ENCODE measurements at regions not wholly inside any gene's neighbourhood (a gene's known extent, or its start where the extent isn't known, plus 50 kb on each side); places are given as distances from the start of the nearest gene placed in this dataset.
A peak's percentile ranks its signal among the peaks of the same experiment; 100 is the strongest.

DNA sequence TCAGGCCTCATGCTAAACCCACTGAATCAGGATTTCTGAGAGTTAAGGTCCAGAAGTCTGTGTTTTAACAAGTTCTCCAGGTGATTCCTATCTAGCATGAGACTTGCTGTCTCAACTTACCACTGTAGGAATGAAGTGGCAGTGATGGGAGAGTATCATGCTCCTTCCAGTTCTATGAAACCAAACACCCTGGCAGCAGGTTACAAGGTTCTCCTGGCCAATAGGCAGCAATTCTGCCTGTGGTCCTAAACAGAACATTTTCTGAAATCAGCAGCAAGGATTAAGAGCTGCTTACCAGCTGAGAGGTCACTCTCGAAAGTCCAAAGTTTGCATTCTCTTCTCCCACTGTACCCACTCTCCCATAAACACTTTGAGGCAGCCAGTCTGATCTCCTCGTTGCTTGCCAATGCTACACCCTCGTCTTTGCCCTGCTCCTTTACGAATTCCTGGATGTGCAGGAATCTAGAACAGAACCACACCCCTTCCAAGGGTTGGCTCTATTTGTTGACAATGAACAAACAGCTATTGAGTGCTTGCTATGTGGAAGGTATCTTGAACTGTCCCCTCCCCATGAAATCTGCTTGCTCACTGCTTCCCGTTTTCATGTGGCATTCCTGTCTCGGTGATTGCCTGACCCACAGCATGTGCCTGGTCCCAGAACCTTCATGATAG lies 100.5 kb downstream of the TMEM174 start:
- Histone ChIP-seq H3K36me3 (replicated peaks in 1 of 2; ENCODE audit: control insufficient read depth in 1 of 2, insufficient read depth in 2 of 2, low read length in 1 of 2) (no peaks in the 10 kb centered on the region), H3K4me1 (ENCODE audit: control insufficient read depth in 1 of 2, insufficient read depth in 2 of 2, low read depth in 1 of 2, low read length in 1 of 2) (peaks cover 3 to 12% of the 10 kb centered on the region in 2 experiments; a peak in 2 of 4 replicates), H3K27me3 (ENCODE audit: insufficient read depth) (no peaks in the 10 kb centered on the region), H3F3A (replicated peaks; ENCODE audit: insufficient read depth) (peaks cover 4% of the 10 kb centered on the region), H2AFZ (ENCODE audit: low read depth) (no peak overlapping the region), H3K9me3 (no peaks in the 10 kb centered on the region), H3K27ac (ENCODE audit: low read depth in 2 of 2, low read length in 1 of 2) (no peak overlapping the region), H3K9me2 (no peaks in the 10 kb centered on the region), H3K9ac (no peak overlapping the region), H3K4me2 (no peak overlapping the region), H3K79me2 (ENCODE audit: insufficient read depth) (no peaks in the 10 kb centered on the region), H3K4me3 (ENCODE audit: low read depth in 2 of 2, low read length in 1 of 2) (no peak overlapping the region), H4K20me1 (ENCODE audit: insufficient read depth) (no peaks in the 10 kb centered on the region)
- POLR2A ChIA-PET = no interaction called here
- CTCF ChIA-PET = interaction anchor here (0.9 to 2.3 kb wide), 3 partner anchors 58 to 181 kb away, joined by 3 to 5 read pairs (median 3); no protein-coding TSS in a partner anchor
- no peak for DNase-seq
- no peak for TF ChIP-seq NRF1 (IDR thresholded peaks at IDR 0.05; ENCODE audit: low read depth, low read length)
- TF ChIP-seq CHD2 (IDR thresholded peaks at IDR 0.05; ENCODE audit: low read length, partially characterized antibody) = no peak
- no peak for TF ChIP-seq RXRA (IDR thresholded peaks at IDR 0.05; ENCODE audit: borderline replicate concordance, low read depth)
- no peak for TF ChIP-seq MXI1 (IDR thresholded peaks at IDR 0.05; ENCODE audit: low read depth, low read length)
- TF ChIP-seq SMC3 (IDR thresholded peaks at IDR 0.05; ENCODE audit: low read depth, low read length) = no peak
- TF ChIP-seq RFX5 (IDR thresholded peaks at IDR 0.05; ENCODE audit: low read length) = 0 out of 2 replicates have a peak, but pooled peaks have one; percentile 51
- 69% methylated on average over 6 of the region's 6 CpGs for WGBS (ENCODE audit: low lambda C conversion rate)

DNA sequence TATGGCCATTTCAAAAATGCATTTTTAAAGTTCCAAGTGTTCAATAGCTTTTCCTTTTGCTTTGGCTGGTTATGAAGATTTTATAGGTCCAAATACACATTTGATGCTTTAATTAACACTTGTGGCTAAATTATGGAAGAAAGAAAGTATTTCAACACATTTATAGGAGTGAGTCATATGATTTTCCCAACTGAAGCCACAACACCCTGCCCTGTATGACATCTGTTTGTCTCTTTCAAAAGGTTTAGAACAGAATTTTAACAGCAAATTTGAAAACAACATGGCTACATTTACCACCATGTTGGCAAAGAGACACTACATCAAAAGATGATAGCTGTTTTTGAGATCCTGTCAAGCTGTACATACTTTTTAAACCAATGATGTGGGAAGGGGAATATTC lies 99.4 kb downstream of the TMEM174 start:
- CTCF ChIA-PET = interaction anchor here (0.8 kb wide), 1 partner anchor 57 kb away, joined by 3 read pairs; no protein-coding TSS in a partner anchor

DNA sequence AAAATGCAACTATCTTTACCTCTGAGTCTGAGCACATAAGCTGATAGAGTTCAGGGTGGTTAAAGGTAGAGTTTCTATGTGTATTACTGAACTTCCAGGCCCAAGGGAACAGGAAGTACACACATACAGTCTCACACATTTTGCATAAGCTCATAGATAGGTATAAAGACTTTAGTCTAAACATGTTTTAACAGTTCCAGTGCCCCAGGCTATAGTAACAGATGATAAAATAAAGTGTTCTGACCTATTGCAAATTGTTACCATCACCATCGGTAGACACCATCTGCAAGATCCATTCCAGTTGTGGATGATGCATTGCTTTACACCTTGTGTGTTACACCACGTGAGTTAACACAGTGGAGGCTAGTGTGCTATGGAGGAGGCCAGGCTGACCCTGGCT lies 95.8 kb downstream of the TMEM174 start:
- POLR2A ChIA-PET = interaction anchor here (0.7 kb wide), 1 partner anchor 10 kb away, joined by 3 read pairs; no protein-coding TSS in a partner anchor
- Histone ChIP-seq H4K20me1 (ENCODE audit: insufficient read depth) (no peaks in the 10 kb centered on the region), H3K27me3 (ENCODE audit: insufficient read depth) (no peaks in the 10 kb centered on the region), H3K9ac (no peak overlapping the region), H3K9me2 (no peaks in the 10 kb centered on the region), H3F3A (replicated peaks; ENCODE audit: insufficient read depth) (no peaks in the 10 kb centered on the region), H3K36me3 (replicated peaks in 1 of 2; ENCODE audit: control insufficient read depth in 1 of 2, insufficient read depth in 2 of 2, low read length in 1 of 2) (no peaks in the 10 kb centered on the region), H3K9me3 (no peaks in the 10 kb centered on the region), H3K4me3 (ENCODE audit: low read depth in 2 of 2, low read length in 1 of 2) (no peak overlapping the region), H3K79me2 (ENCODE audit: insufficient read depth) (no peaks in the 10 kb centered on the region), H3K27ac (ENCODE audit: low read depth in 2 of 2, low read length in 1 of 2) (no peak overlapping the region), H2AFZ (ENCODE audit: low read depth) (no peak overlapping the region), H3K4me2 (no peak overlapping the region), H3K4me1 (ENCODE audit: control insufficient read depth in 1 of 2, insufficient read depth in 2 of 2, low read depth in 1 of 2, low read length in 1 of 2) (peaks cover 2 to 4% of the 10 kb centered on the region in 2 experiments; a peak in 2 of 4 replicates)
- CTCF ChIA-PET = interaction anchor here (1.1 kb wide), 1 partner anchor 53 kb away, joined by 3 read pairs; no protein-coding TSS in a partner anchor
- no peak for DNase-seq
- 83% methylated on average over 2 of the region's 2 CpGs for WGBS (ENCODE audit: low lambda C conversion rate)
- TF ChIP-seq EP300 (IDR thresholded peaks at IDR 0.05; ENCODE audit: borderline replicate concordance in 1 of 2, low read depth in 1 of 2, low read length in 1 of 2) = no peak
- TF ChIP-seq FOSL2 (IDR thresholded peaks at IDR 0.05; ENCODE audit: borderline replicate concordance, low read depth) = no peak
- TF ChIP-seq, protein P1, sequence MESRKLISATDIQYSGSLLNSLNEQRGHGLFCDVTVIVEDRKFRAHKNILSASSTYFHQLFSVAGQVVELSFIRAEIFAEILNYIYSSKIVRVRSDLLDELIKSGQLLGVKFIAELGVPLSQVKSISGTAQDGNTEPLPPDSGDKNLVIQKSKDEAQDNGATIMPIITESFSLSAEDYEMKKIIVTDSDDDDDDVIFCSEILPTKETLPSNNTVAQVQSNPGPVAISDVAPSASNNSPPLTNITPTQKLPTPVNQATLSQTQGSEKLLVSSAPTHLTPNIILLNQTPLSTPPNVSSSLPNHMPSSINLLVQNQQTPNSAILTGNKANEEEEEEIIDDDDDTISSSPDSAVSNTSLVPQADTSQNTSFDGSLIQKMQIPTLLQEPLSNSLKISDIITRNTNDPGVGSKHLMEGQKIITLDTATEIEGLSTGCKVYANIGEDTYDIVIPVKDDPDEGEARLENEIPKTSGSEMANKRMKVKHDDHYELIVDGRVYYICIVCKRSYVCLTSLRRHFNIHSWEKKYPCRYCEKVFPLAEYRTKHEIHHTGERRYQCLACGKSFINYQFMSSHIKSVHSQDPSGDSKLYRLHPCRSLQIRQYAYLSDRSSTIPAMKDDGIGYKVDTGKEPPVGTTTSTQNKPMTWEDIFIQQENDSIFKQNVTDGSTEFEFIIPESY (IDR thresholded peaks at IDR 0.05; ENCODE audit: borderline replicate concordance, low read depth) = no peak
- no peak for TF ChIP-seq EZH2phosphoT487 (IDR thresholded peaks at IDR 0.05; ENCODE audit: borderline replicate concordance, low read depth)
- TF ChIP-seq TAF1 (IDR thresholded peaks at IDR 0.05; ENCODE audit: borderline replicate concordance, low read depth, low read length) = no peak
- no peak for TF ChIP-seq ELF1 (IDR thresholded peaks at IDR 0.05)
- TF ChIP-seq, protein P2, sequence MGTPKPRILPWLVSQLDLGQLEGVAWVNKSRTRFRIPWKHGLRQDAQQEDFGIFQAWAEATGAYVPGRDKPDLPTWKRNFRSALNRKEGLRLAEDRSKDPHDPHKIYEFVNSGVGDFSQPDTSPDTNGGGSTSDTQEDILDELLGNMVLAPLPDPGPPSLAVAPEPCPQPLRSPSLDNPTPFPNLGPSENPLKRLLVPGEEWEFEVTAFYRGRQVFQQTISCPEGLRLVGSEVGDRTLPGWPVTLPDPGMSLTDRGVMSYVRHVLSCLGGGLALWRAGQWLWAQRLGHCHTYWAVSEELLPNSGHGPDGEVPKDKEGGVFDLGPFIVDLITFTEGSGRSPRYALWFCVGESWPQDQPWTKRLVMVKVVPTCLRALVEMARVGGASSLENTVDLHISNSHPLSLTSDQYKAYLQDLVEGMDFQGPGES (IDR thresholded peaks at IDR 0.05; ENCODE audit: low read depth, low read length) = no peak

More for the DNA sequence above, 99.4 kb downstream of the TMEM174 start:
- H3K79me2 ChIP-seq (ENCODE audit: insufficient read depth) = no peaks in the 10 kb centered on the region
- no peak overlapping the region for H3K27ac ChIP-seq (ENCODE audit: low read depth in 2 of 2, low read length in 1 of 2)
- H3K4me2 ChIP-seq = no peak overlapping the region
- no peaks in the 10 kb centered on the region for H3K27me3 ChIP-seq (ENCODE audit: insufficient read depth)
- H3K9me3 ChIP-seq = no peaks in the 10 kb centered on the region
- no peak for DNase-seq
- H3K4me1 ChIP-seq (ENCODE audit: control insufficient read depth in 1 of 2, insufficient read depth in 2 of 2, low read depth in 1 of 2, low read length in 1 of 2) = peaks cover 3 to 12% of the 10 kb centered on the region in 2 experiments; a peak in 2 of 4 replicates
- H3K4me3 ChIP-seq (ENCODE audit: low read depth in 2 of 2, low read length in 1 of 2) = no peak overlapping the region
- no peaks in the 10 kb centered on the region for H3K36me3 ChIP-seq (replicated peaks in 1 of 2; ENCODE audit: control insufficient read depth in 1 of 2, insufficient read depth in 2 of 2, low read length in 1 of 2)
- TF ChIP-seq RAD21 (IDR thresholded peaks at IDR 0.05; ENCODE audit: low read length) = no peak
- TF ChIP-seq CHD2 (IDR thresholded peaks at IDR 0.05; ENCODE audit: low read length, partially characterized antibody) = no peak
- H4K20me1 ChIP-seq (ENCODE audit: insufficient read depth) = no peaks in the 10 kb centered on the region
- peaks cover 4% of the 10 kb centered on the region for H3F3A ChIP-seq (replicated peaks; ENCODE audit: insufficient read depth)
- H2AFZ ChIP-seq (ENCODE audit: low read depth) = no peak overlapping the region
- POLR2A ChIA-PET = no interaction called here
- H3K9ac ChIP-seq = no peak overlapping the region
- no peaks in the 10 kb centered on the region for H3K9me2 ChIP-seq
